ENCODE measurements at regions not wholly inside any gene's neighbourhood (a gene's known extent, or its start where the extent isn't known, plus 50 kb on each side); places are given as distances from the start of the nearest gene placed in this dataset.

DNA sequence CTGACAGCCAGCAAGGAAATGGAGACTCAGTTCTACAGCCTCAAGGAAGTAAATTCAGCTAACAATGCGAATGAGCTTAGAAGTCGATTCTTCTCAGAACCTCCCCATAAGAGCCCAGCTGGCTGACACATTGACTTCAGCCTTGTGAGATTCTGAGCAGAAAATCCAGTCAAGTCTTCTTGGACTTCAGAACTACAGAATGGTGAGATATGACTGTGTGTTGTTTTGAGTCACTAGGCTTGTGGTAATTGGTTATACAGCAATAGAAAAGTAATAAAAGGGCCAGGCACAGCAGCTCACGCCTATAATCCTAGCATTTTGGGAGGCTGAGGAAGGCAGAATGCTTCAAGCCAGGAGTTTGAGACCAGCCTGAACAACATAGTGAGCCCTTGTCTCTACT is 161.8 kb upstream of the IVNS1ABP start:
- Histone ChIP-seq H3K79me1 (ENCODE audit: low read depth in 1 of 2, low read length in 2 of 2) (no peaks in the 10 kb centered on the region), H2AK9ac (replicated peaks; ENCODE audit: low read depth, low read length, poor library complexity) (no peak overlapping the region), H2BK20ac (ENCODE audit: low read depth, low read length) (no peak overlapping the region), H4K5ac (ENCODE audit: low read depth, low read length) (no peak overlapping the region), H3K9me1 (ENCODE audit: insufficient read depth, low read length) (peaks cover 5% of the 10 kb centered on the region), H2BK15ac (ENCODE audit: low read depth, low read length) (no peak overlapping the region), H3K4me1 (ENCODE audit: control insufficient read depth, insufficient read depth, low read length) (peaks cover 4% of the 10 kb centered on the region; the same call in 1 of the 2 replicates), H2AFZ (replicated peaks; ENCODE audit: low read length, poor library complexity) (no peak overlapping the region), H2AK5ac (ENCODE audit: low read depth, low read length) (no peak overlapping the region), H3K9me3 (ENCODE audit: control insufficient read depth, insufficient read depth, low read length) (no peaks in the 10 kb centered on the region), H3K27me3 (ENCODE audit: control insufficient read depth, insufficient read depth, low read length) (no peaks in the 10 kb centered on the region; the same call in 1 of the 2 replicates), H4K8ac (ENCODE audit: low read depth in 2 of 2, low read length in 2 of 2) (no peak overlapping the region), H3K4me2 (ENCODE audit: low read depth, low read length) (no peak overlapping the region), H4K91ac (ENCODE audit: insufficient read depth, low read depth, low read length) (no peak overlapping the region), H2BK120ac (ENCODE audit: low read depth, low read length) (no peak overlapping the region), H3K9ac (ENCODE audit: low read depth, low read length) (no peak overlapping the region), H3K36me3 (ENCODE audit: control insufficient read depth, insufficient read depth, low read length) (no peaks in the 10 kb centered on the region), H3K4ac (ENCODE audit: low read depth, low read length) (no peak overlapping the region), H3K4me3 (ENCODE audit: insufficient read depth, low read depth, low read length) (no peak overlapping the region), H3K14ac (replicated peaks; ENCODE audit: low read depth, low read length) (no peak overlapping the region), H4K20me1 (ENCODE audit: insufficient read depth, low read length) (no peaks in the 10 kb centered on the region), H3K27ac (ENCODE audit: insufficient read depth, low read length) (no peak overlapping the region), H3K56ac (ENCODE audit: extremely low read depth, insufficient read depth, low read length) (no peak overlapping the region), H3K18ac (ENCODE audit: low read depth, low read length) (no peak overlapping the region), H3K23ac (ENCODE audit: low read depth, low read length) (no peak overlapping the region), H2BK5ac (ENCODE audit: low read depth, low read length, poor library complexity, severe bottlenecking) (no peak overlapping the region)
- BruUV-seq (replicated peaks) = no TSS peak
- in situ Hi-C loops (cut with MboI; ENCODE audit: low sequenced_read_pairs) (no loop called here), intact Hi-C loops (cut with micrococcal nuclease) (no loop called here), dilution Hi-C loops (cut with HindIII; ENCODE audit: low sequenced_read_pairs, unreplicated experiment) (no loop called here)
- no CpG with 5 or more reads among the region's 3 CpGs for WGBS, 2 experiments (ENCODE audit: extremely low coverage in 2 of 2, insufficient read length in 1 of 2)
- CTCF ChIA-PET = no interaction called here
- no peak for TF ChIP-seq POLR2A (IDR thresholded peaks at IDR 0.05; ENCODE audit: low read depth, low read length)
- TF ChIP-seq, protein P1, sequence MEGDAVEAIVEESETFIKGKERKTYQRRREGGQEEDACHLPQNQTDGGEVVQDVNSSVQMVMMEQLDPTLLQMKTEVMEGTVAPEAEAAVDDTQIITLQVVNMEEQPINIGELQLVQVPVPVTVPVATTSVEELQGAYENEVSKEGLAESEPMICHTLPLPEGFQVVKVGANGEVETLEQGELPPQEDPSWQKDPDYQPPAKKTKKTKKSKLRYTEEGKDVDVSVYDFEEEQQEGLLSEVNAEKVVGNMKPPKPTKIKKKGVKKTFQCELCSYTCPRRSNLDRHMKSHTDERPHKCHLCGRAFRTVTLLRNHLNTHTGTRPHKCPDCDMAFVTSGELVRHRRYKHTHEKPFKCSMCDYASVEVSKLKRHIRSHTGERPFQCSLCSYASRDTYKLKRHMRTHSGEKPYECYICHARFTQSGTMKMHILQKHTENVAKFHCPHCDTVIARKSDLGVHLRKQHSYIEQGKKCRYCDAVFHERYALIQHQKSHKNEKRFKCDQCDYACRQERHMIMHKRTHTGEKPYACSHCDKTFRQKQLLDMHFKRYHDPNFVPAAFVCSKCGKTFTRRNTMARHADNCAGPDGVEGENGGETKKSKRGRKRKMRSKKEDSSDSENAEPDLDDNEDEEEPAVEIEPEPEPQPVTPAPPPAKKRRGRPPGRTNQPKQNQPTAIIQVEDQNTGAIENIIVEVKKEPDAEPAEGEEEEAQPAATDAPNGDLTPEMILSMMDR (conservative IDR thresholded peaks at IDR 0.05; ENCODE audit: low read depth, low read length) = no peak
- no peak for TF ChIP-seq RFX5 (IDR thresholded peaks at IDR 0.05; ENCODE audit: low read depth, low read length)
- TF ChIP-seq, protein P2, sequence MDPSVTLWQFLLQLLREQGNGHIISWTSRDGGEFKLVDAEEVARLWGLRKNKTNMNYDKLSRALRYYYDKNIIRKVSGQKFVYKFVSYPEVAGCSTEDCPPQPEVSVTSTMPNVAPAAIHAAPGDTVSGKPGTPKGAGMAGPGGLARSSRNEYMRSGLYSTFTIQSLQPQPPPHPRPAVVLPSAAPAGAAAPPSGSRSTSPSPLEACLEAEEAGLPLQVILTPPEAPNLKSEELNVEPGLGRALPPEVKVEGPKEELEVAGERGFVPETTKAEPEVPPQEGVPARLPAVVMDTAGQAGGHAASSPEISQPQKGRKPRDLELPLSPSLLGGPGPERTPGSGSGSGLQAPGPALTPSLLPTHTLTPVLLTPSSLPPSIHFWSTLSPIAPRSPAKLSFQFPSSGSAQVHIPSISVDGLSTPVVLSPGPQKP (IDR thresholded peaks at IDR 0.05; ENCODE audit: borderline replicate concordance, low read depth, low read length) = no peak
- TF ChIP-seq MXI1 (IDR thresholded peaks at IDR 0.05; ENCODE audit: borderline replicate concordance, low read depth, low read length) = no peak
- TF ChIP-seq CHD1 (IDR thresholded peaks at IDR 0.05; ENCODE audit: low read depth, low read length) = no peak
- no peak for TF ChIP-seq USF2 (IDR thresholded peaks at IDR 0.05; ENCODE audit: low read depth, low read length)
- TF ChIP-seq RAD21 (IDR thresholded peaks at IDR 0.05; ENCODE audit: low read length) = no peak
- no peak for TF ChIP-seq BHLHE40 (IDR thresholded peaks at IDR 0.05; ENCODE audit: low read depth, low read length)
- no peak for TF ChIP-seq MAFK (IDR thresholded peaks at IDR 0.05; ENCODE audit: low read depth, low read length)
- no peak for TF ChIP-seq RCOR1 (IDR thresholded peaks at IDR 0.05; ENCODE audit: insufficient replicate concordance, low read length)
- TF ChIP-seq FOS (IDR thresholded peaks at IDR 0.05; ENCODE audit: low read depth, low read length) = no peak
- TF ChIP-seq MAZ (IDR thresholded peaks at IDR 0.05; ENCODE audit: borderline replicate concordance, low read depth, low read length) = no peak
- POLR2A ChIA-PET (ENCODE audit: unreplicated experiment) = no interaction called here
- ATAC-seq (ENCODE audit: low read depth) (no peak), DNase-seq (no peak)

Measured in IMR-90 (cell line).